ENCODE measurements at regions not wholly inside any gene's neighbourhood (a gene's known extent, or its start where the extent isn't known, plus 50 kb on each side); places are given as distances from the start of the nearest gene placed in this dataset.

DNA sequence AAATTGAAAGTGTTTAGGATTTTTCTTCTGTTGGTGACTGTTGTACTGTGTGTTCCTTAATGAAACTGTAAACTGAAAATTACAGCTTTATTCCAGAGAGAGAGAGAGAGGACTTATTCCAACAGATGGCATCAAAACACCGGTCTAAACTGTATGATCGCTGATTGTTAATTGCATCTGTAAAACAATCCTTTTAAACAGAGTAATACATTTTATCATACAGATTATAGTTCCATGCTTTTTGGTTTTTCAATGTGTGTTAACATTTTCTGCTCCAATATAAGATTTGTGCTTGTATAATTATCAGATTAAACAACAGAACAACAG, 289.7 kb upstream of the DNAJC19 start:
- no peak overlapping the region for H3K9ac ChIP-seq (ENCODE audit: low read depth, low read length)
- TF ChIP-seq CTCF (IDR thresholded peaks at IDR 0.05; ENCODE audit: borderline replicate concordance, extremely low read depth, low read length, poor library complexity, severe bottlenecking), result no peak
- H3K9me3 ChIP-seq (ENCODE audit: insufficient read depth, low read length, severe bottlenecking), result no peaks in the 10 kb centered on the region
- no peaks in the 10 kb centered on the region for H3K36me3 ChIP-seq (ENCODE audit: insufficient read depth, low read length)
- no peak overlapping the region for H3K4me3 ChIP-seq (ENCODE audit: low read depth in 1 of 2, low read length in 2 of 2)
- no peak overlapping the region for H2AFZ ChIP-seq (ENCODE audit: low read depth, low read length)
- H3K27ac ChIP-seq (ENCODE audit: low read length), result no peak overlapping the region
- no peaks in the 10 kb centered on the region for H3K79me2 ChIP-seq (ENCODE audit: insufficient read depth, low read length)
- H4K20me1 ChIP-seq (ENCODE audit: insufficient read depth, low read length), result no peaks in the 10 kb centered on the region
- no peak overlapping the region for H3K4me2 ChIP-seq (ENCODE audit: insufficient read depth, low read length)
- ATAC-seq (ENCODE audit: insufficient read depth, low read depth) (no peak), DNase-seq (no peak)
- H3K4me1 ChIP-seq (ENCODE audit: insufficient read depth, low read length), result no peaks in the 10 kb centered on the region
- no peaks in the 10 kb centered on the region for H3K27me3 ChIP-seq (ENCODE audit: insufficient read depth, low read length, poor library complexity)

- DNase-seq, result no peak
- H3K27ac ChIP-seq (ENCODE audit: low read length), result no peak overlapping the region
- no peaks in the 10 kb centered on the region for H3K36me3 ChIP-seq (ENCODE audit: insufficient read depth, low read length)
- H3K4me2 ChIP-seq (ENCODE audit: insufficient read depth, low read length), result no peak overlapping the region
- H3K4me1 ChIP-seq (ENCODE audit: insufficient read depth, low read length), result no peaks in the 10 kb centered on the region
- no peaks in the 10 kb centered on the region for H3K9me3 ChIP-seq (ENCODE audit: insufficient read depth, low read length, severe bottlenecking)
- no peaks in the 10 kb centered on the region for H3K79me2 ChIP-seq (ENCODE audit: insufficient read depth, low read length)
- H3K9ac ChIP-seq (ENCODE audit: low read depth, low read length), result no peak overlapping the region
- H4K20me1 ChIP-seq (ENCODE audit: insufficient read depth, low read length), result no peaks in the 10 kb centered on the region
- no peak overlapping the region for H2AFZ ChIP-seq (ENCODE audit: low read depth, low read length)
- no peak for ATAC-seq (ENCODE audit: insufficient read depth, low read depth)
- H3K4me3 ChIP-seq (ENCODE audit: low read depth in 1 of 2, low read length in 2 of 2), result no peak overlapping the region
- H3K27me3 ChIP-seq (ENCODE audit: insufficient read depth, low read length, poor library complexity), result no peaks in the 10 kb centered on the region
- TF ChIP-seq CTCF (IDR thresholded peaks at IDR 0.05; ENCODE audit: borderline replicate concordance, extremely low read depth, low read length, poor library complexity, severe bottlenecking), result peak; percentile 54
- no peak for TF ChIP-seq EZH2 (IDR thresholded peaks at IDR 0.05; ENCODE audit: borderline replicate concordance, low read depth, low read length, severe bottlenecking)
Measured at GRCh38 chr3:181278468-181279238, 289.1 kb upstream of the DNAJC19 start.

DNA sequence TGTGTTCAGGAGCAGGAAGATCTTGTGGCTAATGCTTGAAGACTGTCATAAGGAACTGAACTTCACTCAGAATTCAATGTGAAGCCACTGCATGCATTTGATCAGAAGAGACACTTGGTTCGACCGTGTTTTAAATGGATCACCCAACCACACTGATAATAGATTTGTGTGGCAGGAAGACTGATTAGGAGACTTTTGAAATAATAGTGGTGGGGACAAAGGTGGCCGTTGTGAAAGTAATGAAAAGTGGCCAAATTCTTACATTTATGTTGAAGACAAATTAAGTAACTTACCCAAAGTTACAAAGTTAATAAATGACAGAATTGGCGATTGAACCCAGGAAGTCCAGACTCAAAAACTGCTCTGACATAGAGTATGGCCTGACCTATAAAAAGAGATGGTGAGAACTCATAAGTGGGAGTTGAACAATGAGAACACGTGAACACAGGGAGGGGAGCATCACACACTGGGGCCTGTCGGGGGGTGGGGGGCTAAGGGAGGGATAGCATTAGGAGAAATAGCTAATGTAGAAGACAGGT, 286.9 kb upstream of the DNAJC19 start:
- Histone ChIP-seq H3K4me2 (ENCODE audit: insufficient read depth, low read length) (no peak overlapping the region), H3K4me3 (ENCODE audit: low read depth in 1 of 2, low read length in 2 of 2) (no peak overlapping the region), H3K9ac (ENCODE audit: low read depth, low read length) (no peak overlapping the region), H3K27ac (ENCODE audit: low read length) (no peak overlapping the region), H4K20me1 (ENCODE audit: insufficient read depth, low read length) (no peaks in the 10 kb centered on the region), H3K4me1 (ENCODE audit: insufficient read depth, low read length) (no peaks in the 10 kb centered on the region), H3K9me3 (ENCODE audit: insufficient read depth, low read length, severe bottlenecking) (no peaks in the 10 kb centered on the region), H3K79me2 (ENCODE audit: insufficient read depth, low read length) (no peaks in the 10 kb centered on the region), H3K27me3 (ENCODE audit: insufficient read depth, low read length, poor library complexity) (no peaks in the 10 kb centered on the region), H2AFZ (ENCODE audit: low read depth, low read length) (no peak overlapping the region), H3K36me3 (ENCODE audit: insufficient read depth, low read length) (no peaks in the 10 kb centered on the region)
- DNase-seq (no peak), ATAC-seq (ENCODE audit: insufficient read depth, low read depth) (no peak)
- no peak for TF ChIP-seq EZH2 (IDR thresholded peaks at IDR 0.05; ENCODE audit: borderline replicate concordance, low read depth, low read length, severe bottlenecking)
- TF ChIP-seq CTCF (IDR thresholded peaks at IDR 0.05; ENCODE audit: borderline replicate concordance, extremely low read depth, low read length, poor library complexity, severe bottlenecking), result no peak
